Adrenal gland (tissue), 9 donors: ENCODE measurements at regions not wholly inside any gene's neighbourhood (a gene's known extent, or its start where the extent isn't known, plus 50 kb on each side); places are given as distances from the start of the nearest gene placed in this dataset.

Experiments used
- DNase-seq, 7 donors: peaks; one replicate each; pipeline ENCODE4 v3.0.0-alpha.2; 2019 to 2020
- H3K27ac ChIP-seq, 5 donors: fragments of 200-600 bp; sonication (generic) in 4 of 5; 1 replicate in 3 of 5; 2 replicates in 2 of 5; pipeline versions ENCODE4 v1.5.1 to v1.8.0; 2016 to 2020; ENCODE audit warnings: mild to moderate bottlenecking in 1 of 5
- H3K27me3 ChIP-seq: fragments of 200-600 bp; 2 replicates; pipeline ENCODE4 v1.8.0; 2021
- H3K36me3 ChIP-seq, 2 donors: fragments of 200-600 bp; replicated peaks in 1 of 2; 1 replicate in 1 of 2; 2 replicates in 1 of 2; pipeline versions ENCODE4 v1.5.1 to v1.8.0; 2018 to 2022
- H3K4me1 ChIP-seq, 2 donors: fragments of 200-600 bp; replicated peaks in 1 of 2; 1 replicate in 1 of 2; 2 replicates in 1 of 2; pipeline versions ENCODE4 v1.5.1 to v1.8.0; 2018 to 2021
- H3K4me3 ChIP-seq, 4 donors: fragments of 200-600 bp; sonication (generic) in 3 of 4; one replicate each; pipeline ENCODE4 v1.5.1; 2016 to 2018
- H3K9me3 ChIP-seq, 3 donors: fragments of 200-600 bp; sonication (generic) in 1 of 3; replicated peaks in 1 of 3; 1 replicate in 2 of 3; 2 replicates in 1 of 3; pipeline versions ENCODE4 v1.5.1 to v1.8.0; 2016 to 2021
- CTCF ChIP-seq, 6 experiments: fragments of 450-650 bp in 4 of 6; fragments of 200-600 bp in 2 of 6; sonication (generic) in 1 of 6; IDR thresholded peaks; 1 replicate in 5 of 6; 2 replicates in 1 of 6; pipeline versions ENCODE4 v1.5.1 to v1.8.0; 2016 to 2021; ENCODE audit warnings: antibody characterized with exemption in 6 of 6, mild to moderate bottlenecking in 2 of 6, moderate library complexity in 1 of 6
- POLR2A ChIP-seq, 2 donors: fragments of 450-650 bp; IDR thresholded peaks; one replicate each; pipeline ENCODE4 v1.6.1; 2017; ENCODE audit warnings: antibody characterized with exemption in 2 of 2, mild to moderate bottlenecking in 2 of 2, moderate library complexity in 1 of 2
- WGBS, 4 donors: extraction: QIAGEN DNeasy Blood & Tissue Kit in 2 of 4; methylation state at CpG; one replicate each; pipeline versions ENCODE4 v1.1.5 to v1.1.7; 2013 to 2017; 5-methylcytosine and 5-hydroxymethylcytosine counted together
- intact Hi-C, 2 donors: fragments of 100-400 bp; cut with DNase I; formaldehyde crosslinking; loops; one replicate each; pipeline versions ENCODE4 v1.14.1 to v1.15.0; 2022 to 2023
- donor health status: healthy with polysubstance abuse.
- donor health status: Bipolar disorder and iron deficiency.
- donor health status: DM: yes; HTN: yes; CAD: no.
- donor health status: DM: no; HTN: no; CAD: no.
- donor health status: DM: no; HTN: no; CAD: no.

DNA sequence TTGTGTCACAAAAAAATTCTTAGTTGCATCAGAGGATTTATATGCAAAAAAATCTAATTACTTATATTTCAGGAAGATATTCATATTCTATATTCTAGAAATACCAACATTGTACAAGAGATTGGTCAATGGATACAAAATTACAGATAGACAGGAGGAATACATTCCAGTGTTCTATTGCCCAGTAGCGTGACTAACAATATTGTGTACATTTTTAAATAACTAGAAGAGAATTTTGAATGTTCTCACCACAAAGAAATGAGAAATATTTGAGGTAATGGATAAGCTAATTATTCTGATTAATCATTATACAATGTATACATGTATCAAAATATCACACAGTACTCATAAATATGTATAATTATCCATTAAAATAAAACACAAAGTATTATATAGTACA lies 253.3 kb downstream of the IPMK start:
- TF ChIP-seq POLR2A (IDR thresholded peaks at IDR 0.05) (no peak), CTCF (IDR thresholded peaks at IDR 0.05) (no peak)
- no peak for DNase-seq
- WGBS, 4 donors, result 81 to 88% (median 86%) methylated on average over 1 of the region's 1 CpG
- H3K4me3 ChIP-seq, result no peak overlapping the region
- no peaks in the 10 kb centered on the region for H3K36me3 ChIP-seq
- H3K27me3 ChIP-seq, result no peaks in the 10 kb centered on the region
- H3K4me1 ChIP-seq, result no peaks in the 10 kb centered on the region
- intact Hi-C loops, result no loop called here
- no peaks in the 10 kb centered on the region for H3K9me3 ChIP-seq
- no peak overlapping the region for H3K27ac ChIP-seq

GRCh38 chr10:58013406-58013805 lies 254.3 kb downstream of the IPMK start:
- H3K4me3 ChIP-seq, result no peak overlapping the region
- intact Hi-C loops, result no loop called here
- TF ChIP-seq CTCF (IDR thresholded peaks at IDR 0.05), result no peak
- TF ChIP-seq POLR2A (IDR thresholded peaks at IDR 0.05), result no peak
- H3K27me3 ChIP-seq, result no peaks in the 10 kb centered on the region
- no peak for DNase-seq
- no peaks in the 10 kb centered on the region for H3K36me3 ChIP-seq
- 85 to 92% (median 90%) methylated on average over 4 of the region's 4 CpGs for WGBS, 4 donors
- no peak overlapping the region for H3K27ac ChIP-seq
- no peaks in the 10 kb centered on the region for H3K9me3 ChIP-seq
- no peaks in the 10 kb centered on the region for H3K4me1 ChIP-seq

DNA sequence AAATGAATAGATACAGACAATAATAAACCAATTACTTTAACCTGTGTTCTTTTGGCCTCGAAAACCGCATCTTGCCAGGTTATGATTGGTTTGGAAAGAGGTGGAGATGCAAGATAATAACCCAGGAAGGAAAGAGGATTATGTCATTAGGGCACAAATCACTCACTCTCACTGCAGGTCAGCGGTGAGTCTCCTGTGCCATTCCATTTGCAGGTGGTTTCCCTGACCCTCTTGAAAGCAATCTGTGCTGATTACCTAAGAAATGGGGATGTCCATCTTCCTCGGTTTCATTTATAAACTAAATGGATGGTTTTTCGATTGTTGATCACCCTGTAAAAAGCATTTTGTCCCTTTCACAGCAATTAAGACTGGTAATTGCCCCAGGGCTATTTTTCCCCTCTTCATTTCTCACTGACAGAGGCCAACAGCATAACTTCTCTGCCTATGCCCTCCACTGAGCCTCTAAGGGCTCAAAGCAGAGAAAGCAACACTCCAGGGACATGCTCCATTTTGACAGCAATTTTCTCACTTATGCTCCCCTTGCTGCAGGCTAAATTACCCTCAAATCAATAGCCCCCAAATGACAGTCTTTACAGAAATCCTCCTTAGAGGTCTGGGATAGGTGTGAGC lies 257.5 kb downstream of the IPMK start:
- H3K36me3 ChIP-seq, result no peaks in the 10 kb centered on the region
- H3K4me1 ChIP-seq, result no peaks in the 10 kb centered on the region
- no peak for DNase-seq
- TF ChIP-seq POLR2A (IDR thresholded peaks at IDR 0.05), result no peak
- TF ChIP-seq CTCF (IDR thresholded peaks at IDR 0.05), result no peak
- H3K9me3 ChIP-seq, result no peaks in the 10 kb centered on the region
- no peaks in the 10 kb centered on the region for H3K27me3 ChIP-seq
- no peak overlapping the region for H3K27ac ChIP-seq
- intact Hi-C loops, result no loop called here
- 72 to 82% (median 75%) methylated on average over 5 of the region's 5 CpGs for WGBS, 4 donors
- no peak overlapping the region for H3K4me3 ChIP-seq

- DNase-seq, result peak in 4 of 7 donors; percentile 19 to 59 (median 44)
- Histone ChIP-seq H3K4me3 (no peak overlapping the region), H3K27me3 (no peaks in the 10 kb centered on the region), H3K36me3 (no peaks in the 10 kb centered on the region), H3K9me3 (no peaks in the 10 kb centered on the region), H3K4me1 (peaks cover 0 to 3% of the 10 kb centered on the region in 2 donors), H3K27ac (no peak overlapping the region)
- intact Hi-C loops, result no loop called here
- TF ChIP-seq POLR2A (IDR thresholded peaks at IDR 0.05) (no peak), CTCF (IDR thresholded peaks at IDR 0.05) (no peak)
- 21 to 38% (median 25%) methylated on average over 2 of the region's 2 CpGs for WGBS, 4 donors
These were observed 263.7 kb downstream of the IPMK start for GRCh38 chr10:58003945-58004344.
